ENCODE measurements at regions not wholly inside any gene's neighbourhood (a gene's known extent, or its start where the extent isn't known, plus 50 kb on each side); places are given as distances from the start of the nearest gene placed in this dataset.

DNA sequence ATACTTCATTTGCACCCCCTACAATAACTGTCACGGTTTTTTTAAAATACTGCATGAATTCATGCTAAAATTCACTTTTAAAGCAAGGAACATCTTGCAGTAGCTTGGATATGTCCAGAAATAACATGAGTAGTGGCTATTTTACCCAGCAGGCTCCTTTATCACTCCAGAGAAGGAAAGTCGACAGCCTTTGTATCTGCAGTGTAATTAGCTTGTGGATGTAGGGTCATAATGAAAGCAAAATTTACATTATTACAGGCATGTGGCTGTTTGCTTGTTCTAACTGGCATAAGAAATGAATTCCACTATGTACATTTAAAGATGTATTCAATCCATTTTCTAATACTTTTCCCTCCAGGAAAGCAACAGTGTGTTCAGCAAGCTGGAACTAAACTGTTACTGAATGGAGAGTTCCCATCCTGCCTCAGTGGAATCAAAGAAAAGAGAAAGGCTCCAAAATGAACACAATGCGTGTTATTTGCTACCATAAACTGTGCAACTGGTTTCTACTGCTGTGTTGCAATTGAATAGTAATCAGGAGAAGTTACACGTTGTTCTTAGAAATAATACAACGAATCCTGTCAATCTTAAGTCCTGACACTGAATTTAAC, 321.2 kb upstream of the VRK2 start:
- DNase-seq (ENCODE audit: low read depth, low spot score): no peak
- CTCF ChIA-PET: no interaction called here
- Histone ChIP-seq H3K79me2 (ENCODE audit: control insufficient read depth, insufficient read depth, low read length) (no peaks in the 10 kb centered on the region), H3K36me3 (ENCODE audit: control insufficient read depth in 2 of 2, extremely low read depth in 1 of 2, insufficient read depth in 2 of 2, low read length in 2 of 2) (no peaks in the 10 kb centered on the region), H3K9ac (replicated peaks; ENCODE audit: extremely low read depth, insufficient read depth, low read length) (no peak overlapping the region), H4K20me1 (replicated peaks; ENCODE audit: control insufficient read depth, extremely low read depth, insufficient read depth, low read length) (no peaks in the 10 kb centered on the region), H3K9me1 (replicated peaks; ENCODE audit: control insufficient read depth, extremely low read depth, insufficient read depth, low read length) (no peaks in the 10 kb centered on the region), H3K27ac (ENCODE audit: insufficient read depth, low read depth, low read length) (no peak overlapping the region), H3K4me2 (ENCODE audit: insufficient read depth, low read length) (no peak overlapping the region), H3K9me3 (replicated peaks; ENCODE audit: control insufficient read depth, insufficient read depth, low read length) (no peaks in the 10 kb centered on the region), H2AFZ (ENCODE audit: low read depth, low read length) (no peak overlapping the region), H3K4me3 (replicated peaks in 1 of 3; ENCODE audit: insufficient read depth in 1 of 3, low read depth in 1 of 3, low read length in 3 of 3) (no peak overlapping the region), H3K4me1 (ENCODE audit: control insufficient read depth, extremely low read depth, insufficient read depth, low read length) (no peaks in the 10 kb centered on the region), H3K27me3 (ENCODE audit: control insufficient read depth in 2 of 2, insufficient read depth in 2 of 2, low read length in 2 of 2) (no peaks in the 10 kb centered on the region)
- dilution Hi-C loops (cut with MboI; ENCODE audit: extremely low pct_ligation_motif_present, low sequenced_read_pairs) (no loop called here), intact Hi-C loops (cut with micrococcal nuclease) (no loop called here)
- BruUV-seq (replicated peaks): no TSS peak
- no peak for FAIRE-seq
- POLR2A ChIA-PET: no interaction called here
- no peak for TF ChIP-seq MYC (IDR thresholded peaks at IDR 0.05; ENCODE audit: low read depth, low read length)
- no peak for TF ChIP-seq FOS (IDR thresholded peaks at IDR 0.05; ENCODE audit: borderline replicate concordance, insufficient read depth, low read length)
- TF ChIP-seq POLR2AphosphoS5 (IDR thresholded peaks at IDR 0.05; ENCODE audit: insufficient read depth, low read depth, low read length): no peak
- no peak for TF ChIP-seq JUN (IDR thresholded peaks at IDR 0.05; ENCODE audit: borderline replicate concordance, insufficient read depth, insufficient read length, low read depth)
- TF ChIP-seq, protein P1, sequence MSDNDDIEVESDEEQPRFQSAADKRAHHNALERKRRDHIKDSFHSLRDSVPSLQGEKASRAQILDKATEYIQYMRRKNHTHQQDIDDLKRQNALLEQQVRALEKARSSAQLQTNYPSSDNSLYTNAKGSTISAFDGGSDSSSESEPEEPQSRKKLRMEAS (IDR thresholded peaks at IDR 0.05; ENCODE audit: insufficient read depth, insufficient read length): no peak
- TF ChIP-seq, protein P2, sequence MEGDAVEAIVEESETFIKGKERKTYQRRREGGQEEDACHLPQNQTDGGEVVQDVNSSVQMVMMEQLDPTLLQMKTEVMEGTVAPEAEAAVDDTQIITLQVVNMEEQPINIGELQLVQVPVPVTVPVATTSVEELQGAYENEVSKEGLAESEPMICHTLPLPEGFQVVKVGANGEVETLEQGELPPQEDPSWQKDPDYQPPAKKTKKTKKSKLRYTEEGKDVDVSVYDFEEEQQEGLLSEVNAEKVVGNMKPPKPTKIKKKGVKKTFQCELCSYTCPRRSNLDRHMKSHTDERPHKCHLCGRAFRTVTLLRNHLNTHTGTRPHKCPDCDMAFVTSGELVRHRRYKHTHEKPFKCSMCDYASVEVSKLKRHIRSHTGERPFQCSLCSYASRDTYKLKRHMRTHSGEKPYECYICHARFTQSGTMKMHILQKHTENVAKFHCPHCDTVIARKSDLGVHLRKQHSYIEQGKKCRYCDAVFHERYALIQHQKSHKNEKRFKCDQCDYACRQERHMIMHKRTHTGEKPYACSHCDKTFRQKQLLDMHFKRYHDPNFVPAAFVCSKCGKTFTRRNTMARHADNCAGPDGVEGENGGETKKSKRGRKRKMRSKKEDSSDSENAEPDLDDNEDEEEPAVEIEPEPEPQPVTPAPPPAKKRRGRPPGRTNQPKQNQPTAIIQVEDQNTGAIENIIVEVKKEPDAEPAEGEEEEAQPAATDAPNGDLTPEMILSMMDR (IDR thresholded peaks at IDR 0.05; ENCODE audit: extremely low read depth in 1 of 2, insufficient read depth in 1 of 2, low read depth in 1 of 2, low read length in 2 of 2): no peak
- TF ChIP-seq GATA2 (IDR thresholded peaks at IDR 0.05; ENCODE audit: insufficient read depth, insufficient read length, low read depth, low read length): no peak
- no peak for TF ChIP-seq EZH2 (IDR thresholded peaks at IDR 0.05; ENCODE audit: borderline replicate concordance, low read depth, low read length, severe bottlenecking)
- TF ChIP-seq POLR2A (IDR thresholded peaks at IDR 0.05; ENCODE audit: low read depth, low read length): no peak

Data from endothelial cell of umbilical vein (primary cell).